Glutamatergic neuron (in vitro differentiated cells): ENCODE measurements at regions not wholly inside any gene's neighbourhood (a gene's known extent, or its start where the extent isn't known, plus 50 kb on each side); places are given as distances from the start of the nearest gene placed in this dataset.

ENCODE experiments used
- DNase-seq: peaks from one replicate; pipeline ENCODE4 v3.0.0; 2022
- H3K27ac Mint-ChIP-seq: one replicate; pipeline ENCODE4 v1.8.0; 2020; ENCODE audit warnings: mild to moderate bottlenecking, mixed read lengths, inconsistent platforms; ENCODE audit not compliant: unreplicated experiment
- H3K27me3 Mint-ChIP-seq: one replicate; pipeline ENCODE4 v1.8.0; 2020; ENCODE audit warnings: mild to moderate bottlenecking, moderate library complexity, mixed read lengths, inconsistent platforms; ENCODE audit not compliant: unreplicated experiment
- H3K36me3 Mint-ChIP-seq: one replicate; pipeline ENCODE4 v1.8.0; 2020; ENCODE audit warnings: mild to moderate bottlenecking, mixed read lengths, inconsistent platforms; ENCODE audit not compliant: unreplicated experiment
- H3K4me1 Mint-ChIP-seq: one replicate; pipeline ENCODE4 v1.8.0; 2020; ENCODE audit warnings: mild to moderate bottlenecking, low read depth, mixed read lengths, inconsistent platforms; ENCODE audit not compliant: unreplicated experiment
- H3K4me3 Mint-ChIP-seq: one replicate; pipeline ENCODE4 v1.8.0; 2020; ENCODE audit warnings: mild to moderate bottlenecking, mixed read lengths, inconsistent platforms; ENCODE audit not compliant: unreplicated experiment
- H3K9me3 Mint-ChIP-seq: one replicate; pipeline ENCODE4 v1.8.0; 2020; ENCODE audit warnings: mild to moderate bottlenecking, moderate library complexity, mixed read lengths, inconsistent platforms; ENCODE audit not compliant: unreplicated experiment
- CTCF ChIP-seq: fragments of 200-600 bp; sonication (generic); IDR thresholded peaks from one replicate; pipeline ENCODE4 v1.5.0; 2021; ENCODE audit not compliant: partially characterized antibody, unreplicated experiment

- DNase-seq, result no peak
- Mint-ChIP-seq H3K9me3 (no peaks in the 10 kb centered on the region), H3K4me1 (no peaks in the 10 kb centered on the region), H3K27ac (no peak overlapping the region), H3K36me3 (no peaks in the 10 kb centered on the region), H3K4me3 (no peak overlapping the region), H3K27me3 (no peaks in the 10 kb centered on the region)
- TF ChIP-seq CTCF, result no peak
These were observed 101.0 kb downstream of the FOXG1 start for GRCh38 chr14:28867571-28867970.

GRCh38 chr14:28870033-28870564, 103.5 kb downstream of the FOXG1 start:
- H3K27ac Mint-ChIP-seq, result no peak overlapping the region
- no peaks in the 10 kb centered on the region for H3K4me1 Mint-ChIP-seq
- no peak for TF ChIP-seq CTCF
- no peaks in the 10 kb centered on the region for H3K9me3 Mint-ChIP-seq
- H3K4me3 Mint-ChIP-seq, result no peak overlapping the region
- no peak for DNase-seq
- H3K36me3 Mint-ChIP-seq, result no peaks in the 10 kb centered on the region
- H3K27me3 Mint-ChIP-seq, result no peaks in the 10 kb centered on the region

GRCh38 chr14:28875934-28876571, 109.5 kb downstream of the FOXG1 start:
- H3K36me3 Mint-ChIP-seq, result no peaks in the 10 kb centered on the region
- TF ChIP-seq CTCF, result no peak
- no peak for DNase-seq
- no peaks in the 10 kb centered on the region for H3K27me3 Mint-ChIP-seq
- H3K9me3 Mint-ChIP-seq, result no peaks in the 10 kb centered on the region
- H3K27ac Mint-ChIP-seq, result no peak overlapping the region
- peaks cover 5% of the 10 kb centered on the region for H3K4me1 Mint-ChIP-seq
- H3K4me3 Mint-ChIP-seq, result no peak overlapping the region

- Mint-ChIP-seq H3K4me1 (peaks cover 5% of the 10 kb centered on the region), H3K27ac (no peak overlapping the region), H3K27me3 (no peaks in the 10 kb centered on the region), H3K36me3 (no peaks in the 10 kb centered on the region), H3K9me3 (no peaks in the 10 kb centered on the region), H3K4me3 (no peak overlapping the region)
- TF ChIP-seq CTCF, result no peak
- no peak for DNase-seq
These were observed 110.0 kb downstream of the FOXG1 start for GRCh38 chr14:28876572-28876945.

GRCh38 chr14:28877923-28878322, 111.3 kb downstream of the FOXG1 start:
- Mint-ChIP-seq H3K4me1 (peaks cover 5% of the 10 kb centered on the region), H3K36me3 (no peaks in the 10 kb centered on the region), H3K27me3 (no peaks in the 10 kb centered on the region), H3K4me3 (no peak overlapping the region), H3K9me3 (no peaks in the 10 kb centered on the region), H3K27ac (no peak overlapping the region)
- TF ChIP-seq CTCF, result no peak
- DNase-seq, result no peak
